Upper lobe of left lung (tissue), 4 donors: ENCODE measurements at regions not wholly inside any gene's neighbourhood (a gene's known extent, or its start where the extent isn't known, plus 50 kb on each side); places are given as distances from the start of the nearest gene placed in this dataset.

ENCODE experiments used
- EP300 ChIP-seq, 4 donors: sonication (generic); formaldehyde crosslinking; IDR thresholded peaks; one replicate each; pipeline ENCODE4 v1.5.1; 2017; ENCODE audit warnings: antibody characterized with exemption in 4 of 4, control low read depth in 2 of 4
- POLR2A ChIP-seq, 4 donors: fragments of 450-650 bp; IDR thresholded peaks; one replicate each; pipeline ENCODE4 v1.5.1; 2016 to 2017; ENCODE audit warnings: antibody characterized with exemption in 4 of 4, mild to moderate bottlenecking in 2 of 4
- TF ChIP-seq, protein P1 (sequence below), 6 experiments: fragments of 450-650 bp in 4 of 6; fragments of 200-600 bp in 2 of 6; sonication (generic) in 2 of 6; IDR thresholded peaks; one replicate each; pipeline ENCODE4 v1.5.1; 2016 to 2019; ENCODE audit warnings: antibody characterized with exemption in 6 of 6

DNA sequence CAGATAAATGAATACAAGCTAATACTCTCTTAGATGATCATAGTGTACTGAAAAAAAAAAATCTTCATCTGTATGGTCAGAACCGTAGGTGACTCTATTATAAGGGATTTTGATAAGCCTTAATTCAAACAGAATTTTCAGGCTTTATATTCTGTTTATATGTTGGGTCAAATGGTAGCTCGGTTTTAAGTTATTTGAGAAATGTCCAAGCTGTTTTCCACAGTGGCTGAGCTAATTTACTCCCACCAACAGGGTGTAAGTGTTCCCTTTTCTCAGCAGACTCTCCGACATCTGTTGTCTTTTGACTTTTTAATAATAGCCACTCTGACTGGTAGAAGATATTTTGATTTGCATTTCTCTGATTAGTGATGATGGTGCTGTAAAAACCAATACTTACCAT lies 328.8 kb upstream of the MAGI2 start:
- no peak for TF ChIP-seq POLR2A (IDR thresholded peaks at IDR 0.05)
- TF ChIP-seq, protein P1, sequence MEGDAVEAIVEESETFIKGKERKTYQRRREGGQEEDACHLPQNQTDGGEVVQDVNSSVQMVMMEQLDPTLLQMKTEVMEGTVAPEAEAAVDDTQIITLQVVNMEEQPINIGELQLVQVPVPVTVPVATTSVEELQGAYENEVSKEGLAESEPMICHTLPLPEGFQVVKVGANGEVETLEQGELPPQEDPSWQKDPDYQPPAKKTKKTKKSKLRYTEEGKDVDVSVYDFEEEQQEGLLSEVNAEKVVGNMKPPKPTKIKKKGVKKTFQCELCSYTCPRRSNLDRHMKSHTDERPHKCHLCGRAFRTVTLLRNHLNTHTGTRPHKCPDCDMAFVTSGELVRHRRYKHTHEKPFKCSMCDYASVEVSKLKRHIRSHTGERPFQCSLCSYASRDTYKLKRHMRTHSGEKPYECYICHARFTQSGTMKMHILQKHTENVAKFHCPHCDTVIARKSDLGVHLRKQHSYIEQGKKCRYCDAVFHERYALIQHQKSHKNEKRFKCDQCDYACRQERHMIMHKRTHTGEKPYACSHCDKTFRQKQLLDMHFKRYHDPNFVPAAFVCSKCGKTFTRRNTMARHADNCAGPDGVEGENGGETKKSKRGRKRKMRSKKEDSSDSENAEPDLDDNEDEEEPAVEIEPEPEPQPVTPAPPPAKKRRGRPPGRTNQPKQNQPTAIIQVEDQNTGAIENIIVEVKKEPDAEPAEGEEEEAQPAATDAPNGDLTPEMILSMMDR (IDR thresholded peaks at IDR 0.05): no peak
- no peak for TF ChIP-seq EP300 (IDR thresholded peaks at IDR 0.05)
